ENCODE measurements at regions not wholly inside any gene's neighbourhood (a gene's known extent, or its start where the extent isn't known, plus 50 kb on each side); places are given as distances from the start of the nearest gene placed in this dataset.

DNA sequence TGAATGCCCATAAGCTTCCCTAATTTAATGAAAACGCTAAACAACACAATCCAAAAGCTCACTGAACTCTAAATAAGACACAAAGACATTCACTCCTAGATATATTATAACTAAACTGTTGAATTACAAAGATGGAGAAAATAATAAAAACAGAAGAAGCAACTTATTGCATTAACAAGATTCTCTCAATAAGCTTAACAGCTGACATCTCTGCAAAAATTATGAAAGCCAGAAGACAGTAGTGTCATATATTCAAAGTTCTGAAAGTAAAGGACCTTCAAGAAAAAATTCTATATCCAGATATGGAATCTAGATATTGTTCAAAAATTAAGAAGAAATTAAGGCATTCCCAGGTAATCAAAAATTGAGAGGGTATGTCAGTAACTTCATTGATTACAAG, 957.8 kb upstream of the TYRP1 start:
- Histone ChIP-seq H3K9me2 (ENCODE audit: insufficient read depth) (no peaks in the 10 kb centered on the region), H3K9me3 (ENCODE audit: low read depth) (peaks cover 8% of the 10 kb centered on the region), H3K4me2 (ENCODE audit: unreplicated experiment) (no peak overlapping the region), H3K36me3 (ENCODE audit: low read depth) (no peaks in the 10 kb centered on the region), H3K9ac (no peak overlapping the region), H3K4me3 (no peak overlapping the region), H2AFZ (no peak overlapping the region), H3K79me2 (ENCODE audit: insufficient read depth) (no peaks in the 10 kb centered on the region), H3K4me1 (ENCODE audit: insufficient read depth) (no peaks in the 10 kb centered on the region), H3F3A (ENCODE audit: insufficient read depth) (no peaks in the 10 kb centered on the region), H3K27ac (no peak overlapping the region), H4K20me1 (ENCODE audit: insufficient read depth) (no peaks in the 10 kb centered on the region), H3K27me3 (replicated peaks; ENCODE audit: insufficient read depth) (no peaks in the 10 kb centered on the region)
- in situ Hi-C loops (cut with MboI) = no loop called here
- DNase-seq = peak; percentile 0
- TF ChIP-seq EZH2 (IDR thresholded peaks at IDR 0.05; ENCODE audit: insufficient read depth, poor library complexity, severe bottlenecking) = no peak
- no peak for TF ChIP-seq EZH2phosphoT487 (IDR thresholded peaks at IDR 0.05; ENCODE audit: insufficient read depth, low read depth)
- WGBS, 2 experiments (ENCODE audit: low coverage in 1 of 2, low lambda C conversion rate in 2 of 2, missing lambda C conversion rate in 2 of 2) = 0 to 11% methylated on average over 1 of the region's 1 CpG

- Histone ChIP-seq H2AFZ (no peak overlapping the region), H3K9ac (no peak overlapping the region), H3K4me2 (ENCODE audit: unreplicated experiment) (no peak overlapping the region), H3K27me3 (replicated peaks; ENCODE audit: insufficient read depth) (no peaks in the 10 kb centered on the region), H4K20me1 (ENCODE audit: insufficient read depth) (no peaks in the 10 kb centered on the region), H3K79me2 (ENCODE audit: insufficient read depth) (no peaks in the 10 kb centered on the region), H3K9me2 (ENCODE audit: insufficient read depth) (no peaks in the 10 kb centered on the region), H3K27ac (no peak overlapping the region), H3K36me3 (ENCODE audit: low read depth) (no peaks in the 10 kb centered on the region), H3K4me3 (no peak overlapping the region), H3F3A (ENCODE audit: insufficient read depth) (no peaks in the 10 kb centered on the region), H3K9me3 (ENCODE audit: low read depth) (no peaks in the 10 kb centered on the region), H3K4me1 (ENCODE audit: insufficient read depth) (no peaks in the 10 kb centered on the region)
- TF ChIP-seq EZH2 (IDR thresholded peaks at IDR 0.05; ENCODE audit: insufficient read depth, poor library complexity, severe bottlenecking) (no peak), EZH2phosphoT487 (IDR thresholded peaks at IDR 0.05; ENCODE audit: insufficient read depth, low read depth) (no peak)
- 14 to 18% methylated on average over 1 of the region's 1 CpG for WGBS, 2 experiments (ENCODE audit: low coverage in 1 of 2, low lambda C conversion rate in 2 of 2, missing lambda C conversion rate in 2 of 2)
- in situ Hi-C loops (cut with MboI) = no loop called here
- DNase-seq = no peak
These were observed 950.7 kb upstream of the TYRP1 start for GRCh38 chr9:11742471-11742870.

DNA sequence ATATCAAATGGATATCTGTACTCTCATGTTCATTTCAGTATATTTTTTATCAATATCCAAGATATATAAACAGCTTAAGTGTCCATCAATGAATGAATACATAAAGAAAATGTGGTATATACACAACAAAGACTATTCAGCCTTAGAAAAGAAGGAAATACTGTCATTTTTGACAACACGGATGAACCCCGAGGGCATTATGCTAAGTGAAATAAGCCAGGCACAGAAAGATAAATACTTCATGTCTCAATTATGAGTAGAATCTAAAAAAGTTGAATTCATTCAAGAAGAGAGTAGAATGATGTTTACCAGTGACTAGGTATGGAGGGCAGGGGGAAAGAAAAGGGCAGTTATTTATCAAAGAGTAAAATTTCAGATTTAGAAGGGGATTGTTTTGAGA, 949.8 kb upstream of the TYRP1 start:
- H3K4me1 ChIP-seq (ENCODE audit: insufficient read depth) = no peaks in the 10 kb centered on the region
- in situ Hi-C loops (cut with MboI) = no loop called here
- no peak overlapping the region for H3K9ac ChIP-seq
- H3K27ac ChIP-seq = no peak overlapping the region
- H3K36me3 ChIP-seq (ENCODE audit: low read depth) = no peaks in the 10 kb centered on the region
- H3K4me3 ChIP-seq = no peak overlapping the region
- H3K27me3 ChIP-seq (replicated peaks; ENCODE audit: insufficient read depth) = no peaks in the 10 kb centered on the region
- no peak for DNase-seq
- no peak overlapping the region for H3K4me2 ChIP-seq (ENCODE audit: unreplicated experiment)
- no peaks in the 10 kb centered on the region for H3K9me2 ChIP-seq (ENCODE audit: insufficient read depth)
- 32 to 46% methylated on average over 2 of the region's 2 CpGs for WGBS, 2 experiments (ENCODE audit: low coverage in 1 of 2, low lambda C conversion rate in 2 of 2, missing lambda C conversion rate in 2 of 2)
- H3F3A ChIP-seq (ENCODE audit: insufficient read depth) = no peaks in the 10 kb centered on the region
- no peak overlapping the region for H2AFZ ChIP-seq
- TF ChIP-seq EZH2 (IDR thresholded peaks at IDR 0.05; ENCODE audit: insufficient read depth, poor library complexity, severe bottlenecking) (no peak), EZH2phosphoT487 (IDR thresholded peaks at IDR 0.05; ENCODE audit: insufficient read depth, low read depth) (no peak)
- H4K20me1 ChIP-seq (ENCODE audit: insufficient read depth) = no peaks in the 10 kb centered on the region
- no peaks in the 10 kb centered on the region for H3K9me3 ChIP-seq (ENCODE audit: low read depth)
- H3K79me2 ChIP-seq (ENCODE audit: insufficient read depth) = no peaks in the 10 kb centered on the region

DNA sequence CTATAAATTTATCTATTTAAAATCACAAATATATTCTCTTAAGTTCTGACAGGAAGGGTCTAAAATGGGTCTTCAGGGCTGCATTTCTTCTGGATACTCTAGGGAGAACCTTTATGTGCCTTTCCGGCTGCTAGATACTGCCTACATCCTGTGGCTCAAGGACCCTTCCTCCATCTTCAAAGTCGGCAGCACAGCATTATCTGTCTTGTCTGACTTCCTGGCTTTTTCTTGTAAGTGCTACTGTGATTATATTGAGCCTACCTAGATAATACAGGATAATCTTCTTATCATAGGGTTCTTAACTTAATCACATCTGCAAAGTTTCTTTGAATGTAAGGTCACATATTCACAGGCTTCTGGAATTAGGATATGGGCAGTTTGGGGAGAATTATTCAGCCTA, 943.8 kb upstream of the TYRP1 start:
- Histone ChIP-seq H3K79me2 (ENCODE audit: insufficient read depth) (no peaks in the 10 kb centered on the region), H3K27ac (no peak overlapping the region), H3K36me3 (ENCODE audit: low read depth) (no peaks in the 10 kb centered on the region), H2AFZ (no peak overlapping the region), H3K9me2 (ENCODE audit: insufficient read depth) (no peaks in the 10 kb centered on the region), H3K4me3 (no peak overlapping the region), H3K4me2 (ENCODE audit: unreplicated experiment) (no peak overlapping the region), H3K9me3 (ENCODE audit: low read depth) (no peaks in the 10 kb centered on the region), H4K20me1 (ENCODE audit: insufficient read depth) (no peaks in the 10 kb centered on the region), H3F3A (ENCODE audit: insufficient read depth) (no peaks in the 10 kb centered on the region), H3K9ac (no peak overlapping the region), H3K4me1 (ENCODE audit: insufficient read depth) (no peaks in the 10 kb centered on the region), H3K27me3 (replicated peaks; ENCODE audit: insufficient read depth) (no peaks in the 10 kb centered on the region)
- no peak for DNase-seq
- TF ChIP-seq EZH2phosphoT487 (IDR thresholded peaks at IDR 0.05; ENCODE audit: insufficient read depth, low read depth) (no peak), EZH2 (IDR thresholded peaks at IDR 0.05; ENCODE audit: insufficient read depth, poor library complexity, severe bottlenecking) (no peak)
- in situ Hi-C loops (cut with MboI) = no loop called here
- 13 to 17% methylated on average over 2 of the region's 2 CpGs for WGBS, 2 experiments (ENCODE audit: low coverage in 1 of 2, low lambda C conversion rate in 2 of 2, missing lambda C conversion rate in 2 of 2)

GRCh38 chr9:11755951-11756350, 937.2 kb upstream of the TYRP1 start:
- no peaks in the 10 kb centered on the region for H3K9me3 ChIP-seq (ENCODE audit: low read depth)
- H3K27ac ChIP-seq = no peak overlapping the region
- in situ Hi-C loops (cut with MboI) = no loop called here
- H3K4me1 ChIP-seq (ENCODE audit: insufficient read depth) = no peaks in the 10 kb centered on the region
- no peaks in the 10 kb centered on the region for H3K79me2 ChIP-seq (ENCODE audit: insufficient read depth)
- H3K9ac ChIP-seq = no peak overlapping the region
- no peaks in the 10 kb centered on the region for H3F3A ChIP-seq (ENCODE audit: insufficient read depth)
- H3K9me2 ChIP-seq (ENCODE audit: insufficient read depth) = no peaks in the 10 kb centered on the region
- no peak overlapping the region for H2AFZ ChIP-seq
- H3K27me3 ChIP-seq (replicated peaks; ENCODE audit: insufficient read depth) = no peaks in the 10 kb centered on the region
- no peaks in the 10 kb centered on the region for H4K20me1 ChIP-seq (ENCODE audit: insufficient read depth)
- TF ChIP-seq EZH2phosphoT487 (IDR thresholded peaks at IDR 0.05; ENCODE audit: insufficient read depth, low read depth) (no peak), EZH2 (IDR thresholded peaks at IDR 0.05; ENCODE audit: insufficient read depth, poor library complexity, severe bottlenecking) (no peak)
- DNase-seq = no peak
- H3K4me3 ChIP-seq = no peak overlapping the region
- no peak overlapping the region for H3K4me2 ChIP-seq (ENCODE audit: unreplicated experiment)
- no peaks in the 10 kb centered on the region for H3K36me3 ChIP-seq (ENCODE audit: low read depth)

All from GM23248 (cell line).